GM18517 (cell line): ENCODE measurements at regions not wholly inside any gene's neighbourhood (a gene's known extent, or its start where the extent isn't known, plus 50 kb on each side); places are given as distances from the start of the nearest gene placed in this dataset.

ENCODE experiments used
- ATAC-seq: cut with Tn5 transposase; IDR thresholded peaks from one replicate; pipeline ENCODE4 v1.9.1; 2021; ENCODE audit warnings: mild to moderate bottlenecking, moderate library complexity; ENCODE audit not compliant: unreplicated experiment

- no peak for ATAC-seq
Measured at GRCh38 chr1:79478160-79478559, 471.6 kb upstream of the ADGRL4 start.

- ATAC-seq = peak; percentile 75
Measured at GRCh38 chr1:79472067-79472656, 465.6 kb upstream of the ADGRL4 start.

- no peak for ATAC-seq
Measured at GRCh38 chr1:79469139-79469538, 462.6 kb upstream of the ADGRL4 start.

GRCh38 chr1:79460773-79461436 is 454.4 kb upstream of the ADGRL4 start:
- peak; percentile 98 for ATAC-seq

GRCh38 chr1:79457562-79458224 is 451.2 kb upstream of the ADGRL4 start:
- ATAC-seq = no peak

- no peak for ATAC-seq
Measured at GRCh38 chr1:79448426-79448825, 441.9 kb upstream of the ADGRL4 start.

GRCh38 chr1:79441238-79441637 is 434.7 kb upstream of the ADGRL4 start:
- ATAC-seq = no peak

GRCh38 chr1:79437540-79437939 is 431.0 kb upstream of the ADGRL4 start:
- ATAC-seq = no peak

GRCh38 chr1:79431340-79431739 is 424.8 kb upstream of the ADGRL4 start:
- ATAC-seq = no peak

GRCh38 chr1:79430437-79430836 is 423.9 kb upstream of the ADGRL4 start:
- no peak for ATAC-seq

- no peak for ATAC-seq
Measured at GRCh38 chr1:79422726-79423125, 416.2 kb upstream of the ADGRL4 start.

GRCh38 chr1:79398501-79398900 is 392.0 kb upstream of the ADGRL4 start:
- no peak for ATAC-seq

- no peak for ATAC-seq
Measured at GRCh38 chr1:79396901-79397300, 390.4 kb upstream of the ADGRL4 start.

- ATAC-seq = no peak
Measured at GRCh38 chr1:79388694-79389361, 382.3 kb upstream of the ADGRL4 start.

- ATAC-seq = no peak
Measured at GRCh38 chr1:79386730-79387129, 380.2 kb upstream of the ADGRL4 start.

GRCh38 chr1:79380078-79380477 is 373.5 kb upstream of the ADGRL4 start:
- no peak for ATAC-seq

GRCh38 chr1:79376106-79376505 is 369.6 kb upstream of the ADGRL4 start:
- ATAC-seq = no peak

GRCh38 chr1:79375352-79375751 is 368.8 kb upstream of the ADGRL4 start:
- ATAC-seq = no peak

GRCh38 chr1:79374397-79374796 is 367.9 kb upstream of the ADGRL4 start:
- no peak for ATAC-seq

GRCh38 chr1:79373481-79374125 is 367.1 kb upstream of the ADGRL4 start:
- ATAC-seq = no peak

- ATAC-seq = no peak
Measured at GRCh38 chr1:79371802-79372201, 365.3 kb upstream of the ADGRL4 start.
